Liver (tissue), 8 donors: ENCODE measurements at regions not wholly inside any gene's neighbourhood (a gene's known extent, or its start where the extent isn't known, plus 50 kb on each side); places are given as distances from the start of the nearest gene placed in this dataset.

Source experiments
- DNase-seq: peaks from one replicate; pipeline ENCODE4 v3.0.0-alpha.2; 2017; ENCODE audit warnings: low spot score
- H3K27ac ChIP-seq, 2 donors: one replicate each; pipeline ENCODE4 v1.7.0; 2013; ENCODE audit warnings: inconsistent platforms in 2 of 2, low read length in 2 of 2, control low read depth in 1 of 2, low read depth in 1 of 2, mild to moderate bottlenecking in 1 of 2
- H3K27me3 ChIP-seq, 4 donors: one replicate each; pipeline versions ENCODE4 v1.6.1 to v1.7.0; 2013; ENCODE audit warnings: low read length in 3 of 4, inconsistent platforms in 1 of 4, mild to moderate bottlenecking in 1 of 4, moderate library complexity in 1 of 4; ENCODE audit not compliant: control insufficient read depth in 4 of 4, insufficient read depth in 4 of 4
- H3K36me3 ChIP-seq, 4 donors: one replicate each; pipeline versions ENCODE4 v1.6.1 to v1.7.0; 2013; ENCODE audit warnings: low read length in 3 of 4, mild to moderate bottlenecking in 3 of 4, low read depth in 1 of 4, moderate library complexity in 1 of 4; ENCODE audit not compliant: control insufficient read depth in 4 of 4, insufficient read depth in 3 of 4
- H3K4me1 ChIP-seq, 4 donors: one replicate each; pipeline versions ENCODE4 v1.6.1 to v1.7.0; 2013; ENCODE audit warnings: low read length in 3 of 4, mild to moderate bottlenecking in 3 of 4, moderate library complexity in 1 of 4; ENCODE audit not compliant: control insufficient read depth in 4 of 4, insufficient read depth in 4 of 4
- H3K4me3 ChIP-seq, 3 donors: one replicate each; pipeline versions ENCODE4 v1.6.1 to v1.7.0; 2013; ENCODE audit warnings: low read length in 3 of 3, control low read depth in 1 of 3, low read depth in 1 of 3, mild to moderate bottlenecking in 1 of 3
- H3K9ac ChIP-seq, 2 donors: one replicate each; pipeline ENCODE4 v1.7.0; 2013; ENCODE audit warnings: low read length in 2 of 2, mild to moderate bottlenecking in 2 of 2, moderate library complexity in 2 of 2, control low read depth in 1 of 2, low read depth in 1 of 2
- H3K9me3 ChIP-seq, 4 donors: one replicate each; pipeline versions ENCODE4 v1.6.1 to v1.7.0; 2013; ENCODE audit warnings: low read length in 3 of 4; ENCODE audit not compliant: control insufficient read depth in 4 of 4
- EGR1 ChIP-seq, 2 donors: IDR thresholded peaks; 2 replicates each; pipeline ENCODE4 v1.6.1; 2016 to 2018; ENCODE audit warnings: antibody characterized with exemption in 2 of 2, low read depth in 2 of 2
- FOXA1 ChIP-seq: IDR thresholded peaks from 2 replicates; pipeline ENCODE4 v1.6.1; 2016; ENCODE audit warnings: antibody characterized with exemption
- FOXA2 ChIP-seq: IDR thresholded peaks from 2 replicates; pipeline ENCODE4 v1.6.1; 2016; ENCODE audit warnings: antibody characterized with exemption
- GABPA ChIP-seq, 2 donors: IDR thresholded peaks in 1 of 2; conservative IDR thresholded peaks in 1 of 2; 2 replicates each; pipeline ENCODE4 v1.6.1; 2016; ENCODE audit warnings: antibody characterized with exemption in 2 of 2, mild to moderate bottlenecking in 1 of 2, moderate library complexity in 1 of 2
- HNF4A ChIP-seq, 2 donors: conservative IDR thresholded peaks; 2 replicates each; pipeline ENCODE4 v1.6.1; 2016; ENCODE audit warnings: antibody characterized with exemption in 2 of 2, mild to moderate bottlenecking in 2 of 2
- HNF4G ChIP-seq: IDR thresholded peaks from 2 replicates; pipeline ENCODE4 v1.6.1; 2016; ENCODE audit warnings: antibody characterized with exemption
- JUND ChIP-seq, 2 donors: IDR thresholded peaks; 2 replicates each; pipeline ENCODE4 v1.6.1; 2016; ENCODE audit warnings: antibody characterized with exemption in 2 of 2
- NR2F2 ChIP-seq: IDR thresholded peaks from 2 replicates; pipeline ENCODE4 v1.6.1; 2016; ENCODE audit warnings: antibody characterized with exemption
- RAD21 ChIP-seq, 2 donors: IDR thresholded peaks; 2 replicates each; pipeline ENCODE4 v1.6.1; 2016; ENCODE audit warnings: antibody characterized with exemption in 2 of 2, mild to moderate bottlenecking in 2 of 2
- RXRA ChIP-seq, 2 donors: IDR thresholded peaks; 2 replicates each; pipeline ENCODE4 v1.6.1; 2017 to 2018; ENCODE audit warnings: antibody characterized with exemption in 2 of 2, mild to moderate bottlenecking in 1 of 2
- SP1 ChIP-seq: IDR thresholded peaks from 2 replicates; pipeline ENCODE4 v1.6.1; 2018; ENCODE audit warnings: antibody characterized with exemption, mild to moderate bottlenecking
- TAF1 ChIP-seq: conservative IDR thresholded peaks from 2 replicates; pipeline ENCODE4 v1.6.1; 2016; ENCODE audit warnings: antibody characterized with exemption, mild to moderate bottlenecking
- YY1 ChIP-seq: IDR thresholded peaks from 2 replicates; pipeline ENCODE4 v1.6.1; 2016; ENCODE audit warnings: antibody characterized with exemption, mild to moderate bottlenecking
- WGBS: extraction: QIAGEN DNeasy Blood & Tissue Kit; methylation state at CpG from one replicate; pipeline ENCODE4 v1.1.7; 2013; 5-methylcytosine and 5-hydroxymethylcytosine counted together
- TF ChIP-seq, protein P1 (sequence below): IDR thresholded peaks from 2 replicates; pipeline ENCODE4 v1.6.1; 2016; ENCODE audit warnings: antibody characterized with exemption, mild to moderate bottlenecking
- TF ChIP-seq, protein P2 (sequence below): IDR thresholded peaks from 2 replicates; pipeline ENCODE4 v1.6.1; 2016; ENCODE audit warnings: antibody characterized with exemption
- TF ChIP-seq, protein P3 (sequence below): IDR thresholded peaks from 2 replicates; pipeline ENCODE4 v1.6.1; 2016; ENCODE audit warnings: antibody characterized with exemption
- TF ChIP-seq, protein P4 (sequence below): fragments of 150-350 bp; IDR thresholded peaks from 2 replicates; pipeline ENCODE4 v1.5.1; 2017; ENCODE audit warnings: improper control_type of control experiment, low read depth, low read length; ENCODE audit not compliant: missing input control
- TF ChIP-seq, protein P5 (sequence below): IDR thresholded peaks from 2 replicates; pipeline ENCODE4 v1.6.1; 2016; ENCODE audit warnings: antibody characterized with exemption
- donor health status: healthy.
- donor health status: healthy.
- donor health status: healthy.
- donor health status: healthy.
- donor health status: healthy.

DNA sequence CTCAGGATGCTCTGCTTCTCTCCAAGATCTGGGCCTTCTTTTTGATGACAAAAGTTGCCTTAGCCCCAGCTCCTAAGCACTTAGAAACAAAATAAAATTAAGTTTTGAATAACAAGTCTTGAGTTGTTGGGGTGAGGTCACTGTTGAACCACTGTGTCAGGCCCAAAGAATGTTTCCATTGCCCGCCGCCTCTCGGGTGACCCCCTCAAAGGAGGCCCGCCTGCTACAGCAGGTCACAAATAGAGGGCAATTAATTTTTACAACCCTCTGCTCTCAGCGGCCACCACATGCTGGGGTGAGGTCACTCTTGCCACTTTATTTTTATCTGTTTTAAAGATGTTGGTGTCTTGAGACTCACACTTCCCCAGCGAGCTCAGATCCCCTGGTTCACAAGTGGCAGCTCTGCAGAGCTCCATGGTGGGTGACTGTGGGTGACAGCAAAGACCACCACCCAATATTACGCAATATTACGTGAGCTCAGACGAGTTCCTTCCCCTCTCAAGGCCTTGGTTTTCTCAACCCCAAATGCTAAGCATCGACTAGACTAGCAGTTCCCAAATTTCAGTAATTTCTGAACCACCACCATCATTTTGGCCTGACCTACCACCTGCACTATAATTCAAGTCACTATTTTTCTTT lies 247.7 kb upstream of the PMEPA1 start:
- Histone ChIP-seq H3K36me3 (no peaks in the 10 kb centered on the region), H3K9ac (no peak overlapping the region), H3K4me1 (peaks cover 0 to 8% (median 3%) of the 10 kb centered on the region in 4 donors), H3K27ac (no peak overlapping the region), H3K27me3 (no peaks in the 10 kb centered on the region), H3K4me3 (no peak overlapping the region), H3K9me3 (no peaks in the 10 kb centered on the region)
- TF ChIP-seq RXRA (IDR thresholded peaks at IDR 0.05): no peak
- no peak for TF ChIP-seq NR2F2
- TF ChIP-seq, protein P1, sequence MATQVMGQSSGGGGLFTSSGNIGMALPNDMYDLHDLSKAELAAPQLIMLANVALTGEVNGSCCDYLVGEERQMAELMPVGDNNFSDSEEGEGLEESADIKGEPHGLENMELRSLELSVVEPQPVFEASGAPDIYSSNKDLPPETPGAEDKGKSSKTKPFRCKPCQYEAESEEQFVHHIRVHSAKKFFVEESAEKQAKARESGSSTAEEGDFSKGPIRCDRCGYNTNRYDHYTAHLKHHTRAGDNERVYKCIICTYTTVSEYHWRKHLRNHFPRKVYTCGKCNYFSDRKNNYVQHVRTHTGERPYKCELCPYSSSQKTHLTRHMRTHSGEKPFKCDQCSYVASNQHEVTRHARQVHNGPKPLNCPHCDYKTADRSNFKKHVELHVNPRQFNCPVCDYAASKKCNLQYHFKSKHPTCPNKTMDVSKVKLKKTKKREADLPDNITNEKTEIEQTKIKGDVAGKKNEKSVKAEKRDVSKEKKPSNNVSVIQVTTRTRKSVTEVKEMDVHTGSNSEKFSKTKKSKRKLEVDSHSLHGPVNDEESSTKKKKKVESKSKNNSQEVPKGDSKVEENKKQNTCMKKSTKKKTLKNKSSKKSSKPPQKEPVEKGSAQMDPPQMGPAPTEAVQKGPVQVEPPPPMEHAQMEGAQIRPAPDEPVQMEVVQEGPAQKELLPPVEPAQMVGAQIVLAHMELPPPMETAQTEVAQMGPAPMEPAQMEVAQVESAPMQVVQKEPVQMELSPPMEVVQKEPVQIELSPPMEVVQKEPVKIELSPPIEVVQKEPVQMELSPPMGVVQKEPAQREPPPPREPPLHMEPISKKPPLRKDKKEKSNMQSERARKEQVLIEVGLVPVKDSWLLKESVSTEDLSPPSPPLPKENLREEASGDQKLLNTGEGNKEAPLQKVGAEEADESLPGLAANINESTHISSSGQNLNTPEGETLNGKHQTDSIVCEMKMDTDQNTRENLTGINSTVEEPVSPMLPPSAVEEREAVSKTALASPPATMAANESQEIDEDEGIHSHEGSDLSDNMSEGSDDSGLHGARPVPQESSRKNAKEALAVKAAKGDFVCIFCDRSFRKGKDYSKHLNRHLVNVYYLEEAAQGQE: no peak
- WGBS: 86% methylated on average over 10 of the region's 10 CpGs
- DNase-seq: no peak

DNA sequence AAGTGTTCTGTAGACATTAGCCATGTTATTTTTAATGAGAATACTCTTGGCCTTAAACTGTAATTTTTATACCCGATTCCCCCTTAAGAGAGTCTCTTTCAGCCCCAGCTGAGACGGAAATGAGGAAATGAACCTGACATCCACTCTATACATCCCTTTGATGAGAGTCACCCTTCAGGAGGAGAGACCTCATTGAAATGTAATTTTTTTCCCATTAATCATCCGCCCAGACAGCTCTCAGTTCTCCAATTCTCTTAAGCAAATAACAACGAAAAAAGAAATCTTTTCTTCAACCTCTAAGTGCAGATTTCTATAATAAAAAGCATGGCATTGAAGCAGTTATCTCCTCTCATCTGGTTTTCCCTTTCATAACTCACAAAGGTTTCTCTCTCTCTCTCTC lies 243.8 kb upstream of the PMEPA1 start:
- H3K27ac ChIP-seq: no peak overlapping the region
- DNase-seq: no peak
- H3K9me3 ChIP-seq: no peaks in the 10 kb centered on the region
- H3K9ac ChIP-seq: no peak overlapping the region
- H3K4me3 ChIP-seq: no peak overlapping the region
- no peaks in the 10 kb centered on the region for H3K27me3 ChIP-seq
- 73% methylated on average over 4 of the region's 4 CpGs for WGBS
- TF ChIP-seq, protein P2, sequence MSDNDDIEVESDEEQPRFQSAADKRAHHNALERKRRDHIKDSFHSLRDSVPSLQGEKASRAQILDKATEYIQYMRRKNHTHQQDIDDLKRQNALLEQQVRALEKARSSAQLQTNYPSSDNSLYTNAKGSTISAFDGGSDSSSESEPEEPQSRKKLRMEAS: no peak
- TF ChIP-seq YY1: no peak
- TF ChIP-seq JUND (IDR thresholded peaks at IDR 0.05): no peak
- no peak for TF ChIP-seq FOXA2
- TF ChIP-seq, protein P3, sequence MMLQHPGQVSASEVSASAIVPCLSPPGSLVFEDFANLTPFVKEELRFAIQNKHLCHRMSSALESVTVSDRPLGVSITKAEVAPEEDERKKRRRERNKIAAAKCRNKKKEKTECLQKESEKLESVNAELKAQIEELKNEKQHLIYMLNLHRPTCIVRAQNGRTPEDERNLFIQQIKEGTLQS: no peak
- TF ChIP-seq, protein P1: no peak
- no peak for TF ChIP-seq EGR1 (IDR thresholded peaks at IDR 0.05; ENCODE audit: low read depth in 2 of 2)
- TF ChIP-seq RXRA (IDR thresholded peaks at IDR 0.05): no peak
- TF ChIP-seq TAF1: no peak
- TF ChIP-seq HNF4A (conservative IDR thresholded peaks at IDR 0.05): no peak
- TF ChIP-seq, protein P4, sequence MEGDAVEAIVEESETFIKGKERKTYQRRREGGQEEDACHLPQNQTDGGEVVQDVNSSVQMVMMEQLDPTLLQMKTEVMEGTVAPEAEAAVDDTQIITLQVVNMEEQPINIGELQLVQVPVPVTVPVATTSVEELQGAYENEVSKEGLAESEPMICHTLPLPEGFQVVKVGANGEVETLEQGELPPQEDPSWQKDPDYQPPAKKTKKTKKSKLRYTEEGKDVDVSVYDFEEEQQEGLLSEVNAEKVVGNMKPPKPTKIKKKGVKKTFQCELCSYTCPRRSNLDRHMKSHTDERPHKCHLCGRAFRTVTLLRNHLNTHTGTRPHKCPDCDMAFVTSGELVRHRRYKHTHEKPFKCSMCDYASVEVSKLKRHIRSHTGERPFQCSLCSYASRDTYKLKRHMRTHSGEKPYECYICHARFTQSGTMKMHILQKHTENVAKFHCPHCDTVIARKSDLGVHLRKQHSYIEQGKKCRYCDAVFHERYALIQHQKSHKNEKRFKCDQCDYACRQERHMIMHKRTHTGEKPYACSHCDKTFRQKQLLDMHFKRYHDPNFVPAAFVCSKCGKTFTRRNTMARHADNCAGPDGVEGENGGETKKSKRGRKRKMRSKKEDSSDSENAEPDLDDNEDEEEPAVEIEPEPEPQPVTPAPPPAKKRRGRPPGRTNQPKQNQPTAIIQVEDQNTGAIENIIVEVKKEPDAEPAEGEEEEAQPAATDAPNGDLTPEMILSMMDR: no peak
- no peak for TF ChIP-seq RAD21 (IDR thresholded peaks at IDR 0.05)
- TF ChIP-seq, protein P5, sequence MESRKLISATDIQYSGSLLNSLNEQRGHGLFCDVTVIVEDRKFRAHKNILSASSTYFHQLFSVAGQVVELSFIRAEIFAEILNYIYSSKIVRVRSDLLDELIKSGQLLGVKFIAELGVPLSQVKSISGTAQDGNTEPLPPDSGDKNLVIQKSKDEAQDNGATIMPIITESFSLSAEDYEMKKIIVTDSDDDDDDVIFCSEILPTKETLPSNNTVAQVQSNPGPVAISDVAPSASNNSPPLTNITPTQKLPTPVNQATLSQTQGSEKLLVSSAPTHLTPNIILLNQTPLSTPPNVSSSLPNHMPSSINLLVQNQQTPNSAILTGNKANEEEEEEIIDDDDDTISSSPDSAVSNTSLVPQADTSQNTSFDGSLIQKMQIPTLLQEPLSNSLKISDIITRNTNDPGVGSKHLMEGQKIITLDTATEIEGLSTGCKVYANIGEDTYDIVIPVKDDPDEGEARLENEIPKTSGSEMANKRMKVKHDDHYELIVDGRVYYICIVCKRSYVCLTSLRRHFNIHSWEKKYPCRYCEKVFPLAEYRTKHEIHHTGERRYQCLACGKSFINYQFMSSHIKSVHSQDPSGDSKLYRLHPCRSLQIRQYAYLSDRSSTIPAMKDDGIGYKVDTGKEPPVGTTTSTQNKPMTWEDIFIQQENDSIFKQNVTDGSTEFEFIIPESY: no peak
- no peak for TF ChIP-seq SP1
- TF ChIP-seq FOXA1: no peak
- no peak for TF ChIP-seq HNF4G
- no peak for TF ChIP-seq GABPA (IDR thresholded peaks at IDR 0.05 in 1 of 2, conservative IDR thresholded peaks at IDR 0.05 in 1 of 2)
- no peak for TF ChIP-seq NR2F2
- H3K4me1 ChIP-seq: no peaks in the 10 kb centered on the region
- H3K36me3 ChIP-seq: no peaks in the 10 kb centered on the region
